ENCODE measurements at regions not wholly inside any gene's neighbourhood (a gene's known extent, or its start where the extent isn't known, plus 50 kb on each side); places are given as distances from the start of the nearest gene placed in this dataset.
A peak's percentile ranks its signal among the peaks of the same experiment; 100 is the strongest.
"Not testable (repeated sequence)": the region's sequence is repeated elsewhere in the genome, so short reads cannot be mapped to it uniquely, and the experiment has no call there.

- DNase-seq = no peak
These were observed 190.8 kb downstream of the ADRA2A start for GRCh38 chr10:111267673-111268072.

DNA sequence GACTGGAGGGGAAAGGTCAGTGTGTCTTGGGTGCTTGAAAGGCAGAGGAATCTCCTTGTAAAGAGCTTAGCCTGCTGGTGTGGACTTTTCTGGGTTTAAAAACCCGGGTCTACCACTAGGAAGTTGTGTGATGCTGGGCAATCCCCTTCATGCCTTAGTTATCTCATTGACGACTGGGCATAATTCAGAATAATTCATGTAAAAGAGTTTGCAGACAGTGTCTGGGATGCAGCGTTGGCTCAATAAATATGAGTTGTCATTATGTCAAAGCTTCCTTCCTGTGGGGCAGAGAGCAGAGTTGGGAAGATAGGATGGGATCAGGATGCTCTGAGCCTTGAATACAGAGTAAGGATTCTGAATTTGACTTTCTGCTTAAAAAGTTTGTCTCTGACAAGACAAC is 196.4 kb downstream of the ADRA2A start:
- no peak for DNase-seq

GRCh38 chr10:111273635-111274034 is 196.8 kb downstream of the ADRA2A start:
- no peak for DNase-seq

DNA sequence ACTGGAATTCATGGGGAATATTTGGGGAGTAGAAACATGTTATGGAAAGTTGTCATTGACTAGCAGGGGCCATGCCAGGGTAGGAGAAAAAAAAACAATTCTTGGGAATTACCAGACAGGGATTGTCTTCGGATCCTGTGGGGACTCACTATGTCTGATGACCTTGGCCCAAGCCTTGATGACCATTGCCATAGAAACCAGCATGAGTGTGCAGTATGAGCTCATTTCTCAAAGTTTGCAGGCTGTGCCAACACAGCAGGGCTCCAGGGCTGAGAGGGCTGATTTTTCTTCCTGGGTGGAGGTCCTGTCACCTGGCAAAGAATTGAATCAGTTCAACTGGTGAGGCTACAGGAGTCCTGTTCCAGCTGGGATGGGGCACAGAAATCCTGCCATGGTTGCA is 198.3 kb downstream of the ADRA2A start:
- peak; percentile 31 for DNase-seq

DNA sequence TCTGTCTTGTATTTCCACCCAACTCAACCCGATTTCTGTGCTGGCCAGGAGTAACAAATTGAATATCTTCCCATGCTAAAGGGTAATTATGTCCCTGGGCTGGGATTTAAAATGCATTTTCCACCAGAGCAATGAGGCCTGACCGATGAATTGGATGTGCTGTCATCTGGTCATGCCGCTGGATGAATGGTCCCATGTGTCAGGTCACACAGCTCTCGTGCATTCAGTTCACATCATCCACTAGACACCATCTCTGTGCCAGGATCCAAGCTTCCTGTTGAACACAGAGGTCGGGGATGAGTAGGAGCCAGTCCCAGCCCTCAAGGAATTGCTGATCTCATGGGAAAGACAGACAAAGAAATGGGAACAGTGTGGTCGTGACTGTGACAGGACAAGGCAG is 200.8 kb downstream of the ADRA2A start:
- DNase-seq = no peak

DNA sequence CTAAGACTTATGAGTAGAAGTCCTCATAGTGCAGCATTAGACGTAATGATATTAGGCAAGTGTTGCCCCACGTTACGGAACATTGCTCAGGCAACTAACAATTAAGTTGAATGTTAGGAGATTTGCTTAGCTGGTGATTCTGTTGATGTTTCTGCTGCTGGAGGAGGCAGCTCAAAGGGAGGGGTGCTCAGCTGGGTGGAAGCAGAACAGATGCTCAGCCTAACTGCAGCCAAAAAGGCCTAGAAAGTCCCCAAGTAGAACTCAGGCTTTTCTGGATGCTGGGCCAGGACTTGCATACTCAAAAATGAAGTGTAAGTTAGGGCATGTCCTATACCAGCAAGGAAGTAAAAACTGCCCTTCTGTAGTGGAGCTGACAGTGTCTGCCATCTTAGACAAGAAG is 201.4 kb downstream of the ADRA2A start:
- DNase-seq = no peak

- DNase-seq = peak; percentile 28
These were observed 204.7 kb downstream of the ADRA2A start for GRCh38 chr10:111281516-111281915.

DNA sequence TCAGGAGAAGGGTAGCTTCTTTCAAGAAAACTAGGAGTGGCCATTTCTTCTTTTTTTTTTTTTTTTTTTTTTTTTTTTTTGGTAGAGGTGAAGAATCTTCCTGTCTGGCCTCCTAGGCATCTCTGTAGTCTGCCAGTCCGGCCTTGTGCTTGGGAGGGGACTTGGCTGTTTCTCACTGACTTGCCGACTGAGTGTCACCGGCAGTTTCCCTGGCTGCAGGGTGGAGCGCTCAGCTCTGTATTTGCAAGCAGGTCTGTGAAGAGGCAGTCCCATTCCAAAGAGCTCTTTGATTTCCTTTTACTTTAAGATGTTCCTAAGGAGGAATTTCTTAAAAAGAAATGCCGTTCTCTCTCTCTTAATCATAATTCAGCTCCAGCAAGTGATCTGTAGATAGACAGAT is 212.6 kb downstream of the ADRA2A start:
- no peak for DNase-seq

GRCh38 chr10:111290649-111291048 is 213.8 kb downstream of the ADRA2A start:
- no peak for DNase-seq

DNA sequence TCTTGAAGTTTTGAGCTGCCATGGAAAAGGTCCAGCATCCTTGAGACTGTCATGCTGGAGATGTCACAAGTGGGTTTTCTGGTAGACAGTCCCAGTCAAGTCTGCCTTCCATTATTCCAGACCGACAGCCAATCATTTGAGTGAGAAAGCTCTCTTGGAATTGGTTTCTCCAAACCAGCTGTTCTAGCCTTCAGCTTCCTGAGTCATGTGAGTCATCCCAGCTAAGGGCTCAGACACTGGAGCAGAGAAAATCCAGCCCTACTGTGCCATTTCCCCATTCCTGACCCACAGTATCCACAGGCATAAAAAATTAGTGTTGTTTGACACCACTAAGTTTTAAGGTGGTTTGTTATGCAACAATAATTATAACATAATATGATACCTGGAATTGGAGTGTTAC is 219.0 kb downstream of the ADRA2A start:
- peak; percentile 39 for DNase-seq

GRCh38 chr10:111297351-111297848 is 220.6 kb downstream of the ADRA2A start:
- peak; percentile 84 for DNase-seq

DNA sequence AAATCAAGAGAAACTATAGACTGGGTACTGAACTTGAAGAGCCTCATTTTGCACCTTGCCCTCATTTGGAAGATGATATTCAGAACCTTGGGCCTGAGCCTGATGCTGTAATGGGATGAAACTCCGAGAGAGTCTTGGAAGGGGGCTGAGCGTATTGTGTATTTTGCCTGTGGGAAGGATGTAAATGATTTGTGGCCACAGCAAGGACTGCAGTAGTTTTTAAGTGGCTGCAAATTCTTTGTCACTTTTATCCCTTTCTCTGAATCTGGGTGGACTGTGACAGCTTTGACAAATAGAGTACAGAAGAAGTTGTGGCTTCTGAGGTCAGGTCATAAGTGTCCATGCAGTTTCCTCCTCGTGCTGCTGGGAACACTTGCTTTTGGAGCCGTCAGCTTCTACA is 221.2 kb downstream of the ADRA2A start:
- DNase-seq = no peak

DNA sequence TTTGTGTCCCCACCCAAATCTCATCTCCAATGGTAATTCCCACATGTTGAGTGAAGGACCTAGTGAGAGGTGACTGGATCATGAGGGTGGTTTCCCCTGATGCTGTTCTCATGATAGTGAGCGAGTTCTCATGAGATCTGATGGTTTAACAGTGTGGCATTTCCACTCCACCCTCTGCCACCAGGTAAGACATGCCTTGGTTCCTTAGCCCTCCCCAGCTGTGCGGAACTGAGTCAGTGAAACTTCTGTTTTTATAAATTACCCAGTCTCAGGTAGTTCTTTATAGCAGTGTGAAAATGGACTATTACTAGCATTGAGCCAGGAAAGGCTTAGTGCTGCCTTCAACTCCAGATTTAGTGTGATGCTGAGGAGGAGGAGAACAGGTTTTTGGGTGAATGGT is 222.2 kb downstream of the ADRA2A start:
- DNase-seq = no peak

DNA sequence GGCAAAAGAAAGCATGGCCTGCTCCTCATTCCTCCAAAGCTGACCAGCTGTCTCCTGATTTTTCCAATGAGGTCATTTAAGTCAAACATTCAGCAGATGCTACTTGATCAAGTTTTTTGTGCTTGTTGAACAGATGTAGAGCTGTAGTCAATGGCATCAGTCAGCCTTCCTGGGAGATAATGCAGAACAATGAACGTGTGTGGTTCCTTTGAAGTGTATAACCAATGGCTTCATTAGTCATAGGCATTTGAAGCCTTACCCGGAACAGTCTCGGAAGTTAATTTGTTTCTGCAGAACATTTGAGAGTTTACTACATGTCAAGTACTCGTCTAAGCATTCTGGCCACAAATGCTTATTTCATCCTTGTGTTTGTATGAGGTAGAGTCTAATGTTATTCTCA is 227.1 kb downstream of the ADRA2A start:
- DNase-seq = no peak

DNA sequence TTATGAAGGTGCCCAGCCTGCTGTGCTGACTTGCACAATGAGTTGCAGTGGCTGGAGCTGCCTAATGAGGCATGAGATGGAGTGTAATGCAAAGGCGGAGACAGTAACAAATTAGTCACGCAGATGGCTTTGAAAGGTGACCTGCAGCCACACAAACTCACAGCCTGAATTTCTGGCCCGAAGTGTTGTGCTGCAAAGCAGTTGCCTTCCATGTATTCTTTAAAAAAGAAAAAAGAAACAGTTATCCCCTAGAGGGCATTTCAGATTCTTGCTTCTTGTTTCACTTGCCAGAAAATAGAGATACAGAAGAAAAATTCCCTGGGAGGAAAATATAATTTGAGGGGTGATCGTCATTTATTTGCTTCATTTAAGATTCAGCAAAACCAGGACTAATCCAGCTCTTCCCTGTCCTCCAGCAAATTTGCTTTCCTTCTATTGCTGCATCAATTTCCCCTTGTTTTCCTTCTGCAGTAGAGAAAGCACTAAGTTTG is 239.9 kb downstream of the ADRA2A start:
- no peak for DNase-seq

DNA sequence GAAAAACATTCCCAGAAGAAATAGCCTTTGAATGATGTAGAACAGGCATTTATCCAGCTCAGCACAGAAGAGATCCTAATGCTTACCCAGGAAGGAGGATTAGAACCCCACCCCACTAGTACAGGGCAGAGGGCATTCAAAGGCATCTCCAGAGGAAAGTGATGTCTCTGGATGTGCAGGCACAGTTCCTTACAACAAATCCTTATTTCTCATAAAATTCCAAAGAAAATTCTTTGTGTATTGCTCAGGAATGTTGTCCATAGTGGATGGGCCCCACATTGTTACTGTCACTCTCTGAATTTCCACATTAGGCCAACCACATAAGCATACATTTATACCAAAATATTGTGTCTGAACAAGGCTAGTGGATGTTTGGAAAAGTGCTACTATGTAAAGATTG is 243.0 kb downstream of the ADRA2A start:
- peak; percentile 52 for DNase-seq

DNA sequence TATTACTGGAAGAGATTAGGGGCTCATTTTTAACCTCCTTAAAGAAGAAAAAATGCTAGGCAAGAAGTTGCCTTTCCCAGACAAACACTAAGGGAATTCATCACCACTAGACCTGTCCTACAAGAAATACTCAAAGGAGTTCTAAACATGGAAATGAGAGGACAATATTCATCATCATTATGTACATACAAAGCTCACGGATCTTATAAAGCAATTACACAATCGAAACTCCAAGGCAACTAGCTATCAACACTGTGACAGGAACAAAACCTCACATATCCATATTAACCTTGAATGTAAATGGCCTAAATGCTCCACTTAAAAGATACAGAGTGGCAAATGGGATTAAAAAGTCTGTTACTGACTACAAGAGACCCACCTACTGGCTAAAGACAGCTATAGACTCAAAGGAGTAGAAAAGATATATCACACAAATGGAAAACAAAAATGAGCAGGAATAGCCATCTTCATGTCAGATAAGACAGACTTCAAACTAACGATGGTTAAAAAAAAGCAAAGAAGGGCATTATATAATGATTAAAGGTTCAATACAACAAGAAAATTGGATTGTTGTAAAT is 246.6 kb downstream of the ADRA2A start:
- DNase-seq = peak; percentile 24

DNA sequence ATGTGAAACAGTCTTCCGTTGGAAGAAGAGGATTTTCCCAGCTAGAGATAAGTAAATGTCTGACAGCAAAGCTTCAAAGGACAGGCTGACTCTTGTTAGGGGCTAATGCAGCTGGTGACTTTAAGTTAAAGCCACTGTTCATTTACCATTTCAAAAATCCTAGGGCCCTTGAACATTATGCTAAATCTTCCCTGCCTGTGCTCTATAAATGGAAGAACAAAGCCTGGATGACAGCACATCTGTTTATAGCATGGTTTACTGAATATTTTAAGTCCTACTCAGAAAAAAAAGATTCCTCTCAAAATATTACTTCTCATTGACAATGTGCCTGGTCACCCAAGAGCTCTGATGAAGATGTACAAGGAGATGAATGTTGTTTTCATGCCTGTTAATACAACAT is 255.3 kb downstream of the ADRA2A start:
- DNase-seq = not testable (repeated sequence)

DNA sequence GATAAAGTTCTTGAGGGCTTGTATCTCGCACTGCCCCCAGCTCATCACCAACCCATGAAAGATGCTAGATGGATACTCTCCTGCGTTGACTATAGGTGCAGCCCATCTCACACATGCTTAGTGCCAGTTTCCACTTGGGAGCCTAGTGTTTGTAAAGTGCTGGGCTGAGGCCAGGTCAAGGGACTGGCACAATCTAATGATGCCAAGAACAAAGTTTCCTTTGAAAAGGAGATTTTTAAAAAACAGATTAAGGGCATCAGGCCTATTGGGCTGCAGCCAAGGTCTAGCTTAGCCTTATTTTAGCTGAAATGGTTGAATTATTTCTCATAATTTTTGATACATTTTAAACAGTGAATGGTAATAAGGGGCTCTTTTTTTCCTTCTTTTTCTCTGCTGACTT is 259.0 kb downstream of the ADRA2A start:
- no peak for DNase-seq

GRCh38 chr10:111338035-111338434 is 261.2 kb downstream of the ADRA2A start:
- DNase-seq = no peak

DNA sequence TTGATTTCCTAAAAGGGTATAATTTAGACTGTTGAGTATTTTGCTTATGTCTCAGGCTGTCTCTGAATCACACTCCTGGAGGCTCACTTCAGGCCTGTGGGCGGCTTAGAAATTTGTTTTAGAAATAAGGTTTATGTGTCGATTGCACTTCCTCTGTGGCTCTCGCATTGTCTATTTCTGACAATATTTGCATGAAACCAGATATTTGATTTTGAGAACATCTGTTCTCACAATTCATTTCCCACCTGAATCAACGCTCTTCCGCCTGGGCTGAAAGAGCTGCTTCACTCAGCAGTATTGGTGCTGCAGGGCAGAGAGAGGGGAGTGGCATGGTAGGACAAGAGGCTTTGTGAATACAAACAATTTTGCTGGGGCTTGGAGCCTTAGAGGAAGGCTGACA is 262.0 kb downstream of the ADRA2A start:
- DNase-seq = no peak

GRCh38 chr10:111344804-111345203 is 268.0 kb downstream of the ADRA2A start:
- DNase-seq = peak; percentile 1

GRCh38 chr10:111347386-111348013 is 270.7 kb downstream of the ADRA2A start:
- DNase-seq = no peak

DNA sequence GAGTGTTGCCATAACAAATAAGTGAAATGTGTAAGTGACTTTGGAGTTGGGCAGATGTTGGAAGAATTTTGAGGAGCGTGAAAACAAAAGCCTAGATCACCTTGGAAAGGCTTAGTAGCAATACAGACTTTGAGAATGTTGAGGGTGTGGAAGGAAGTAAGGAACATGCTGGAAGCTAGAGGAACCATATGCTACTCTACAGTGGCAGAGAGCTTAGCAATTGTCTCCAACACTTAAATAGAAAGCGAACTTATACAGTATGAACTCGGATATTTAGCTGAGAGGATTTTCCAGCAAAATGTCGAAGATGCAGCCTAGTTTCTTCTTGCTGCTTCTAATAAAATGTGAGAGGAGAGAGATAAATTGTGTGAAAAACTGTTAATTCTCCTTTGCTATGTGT is 271.2 kb downstream of the ADRA2A start:
- DNase-seq = no peak

DNA sequence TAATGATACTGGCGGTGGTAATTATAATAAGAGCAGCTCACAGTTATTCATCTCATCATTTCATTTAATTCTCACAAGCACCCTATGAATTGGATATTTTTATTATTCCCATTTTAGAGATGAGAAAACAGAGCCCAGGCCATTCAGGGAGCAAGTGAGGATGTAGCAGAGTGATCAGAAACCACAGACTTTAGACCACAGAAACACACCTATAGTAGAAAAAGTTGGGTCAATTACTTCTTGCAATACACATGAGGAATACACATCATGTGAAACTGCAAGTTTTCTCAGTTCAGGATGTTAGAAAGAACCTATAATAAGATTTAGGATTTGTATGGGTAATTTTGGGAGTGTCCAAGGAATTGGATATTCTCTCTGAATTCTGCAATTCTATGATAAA is 278.0 kb downstream of the ADRA2A start:
- DNase-seq = no peak
